Activated naive CD8-positive, alpha-beta T cell treated with anti-CD3 and anti-CD28 coated beads for 36 hours (primary cell): ENCODE measurements at regions not wholly inside any gene's neighbourhood (a gene's known extent, or its start where the extent isn't known, plus 50 kb on each side); places are given as distances from the start of the nearest gene placed in this dataset.

ENCODE experiments used
- DNase-seq: peaks from one replicate; pipeline ENCODE4 v3.0.0; 2021
- H3K27ac Mint-ChIP-seq: one replicate; pipeline ENCODE4 v1.8.0; 2022; ENCODE audit warnings: mild to moderate bottlenecking, moderate library complexity, mixed read lengths
- H3K27me3 Mint-ChIP-seq: one replicate; pipeline ENCODE4 v1.8.0; 2022; ENCODE audit warnings: mild to moderate bottlenecking, mixed read lengths
- H3K36me3 Mint-ChIP-seq: one replicate; pipeline ENCODE4 v1.8.0; 2021; ENCODE audit warnings: mild to moderate bottlenecking, mixed read lengths
- H3K4me1 Mint-ChIP-seq: one replicate; pipeline ENCODE4 v1.8.0; 2021; ENCODE audit warnings: mixed read lengths
- H3K4me3 Mint-ChIP-seq: one replicate; pipeline ENCODE4 v1.8.0; 2022; ENCODE audit warnings: mild to moderate bottlenecking, moderate library complexity, mixed read lengths
- H3K9me3 Mint-ChIP-seq: one replicate; pipeline ENCODE4 v1.8.0; 2022; ENCODE audit warnings: mixed read lengths

DNA sequence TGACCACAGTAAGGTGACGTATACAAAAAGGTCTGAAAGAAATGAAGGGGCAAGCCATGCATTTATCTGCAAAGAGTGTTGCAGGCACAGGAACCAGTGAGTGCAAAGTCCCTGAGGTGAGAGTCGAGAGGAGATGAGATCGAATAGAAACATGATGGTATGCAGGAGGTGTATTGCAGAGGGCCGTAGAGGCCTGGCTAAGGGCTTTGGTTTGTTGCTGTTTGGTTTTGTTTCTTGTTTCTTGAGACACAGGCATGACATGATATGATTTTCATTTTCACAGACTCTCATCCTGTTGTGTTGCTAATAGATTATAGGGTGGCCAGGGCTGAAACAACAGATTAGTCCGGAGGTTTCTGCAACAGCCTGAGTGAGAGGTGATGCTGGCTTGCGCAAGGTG lies 80.4 kb downstream of the HSPH1 start:
- Mint-ChIP-seq H3K4me3 (no peak overlapping the region), H3K27me3 (peaks cover 26% of the 10 kb centered on the region), H3K36me3 (no peaks in the 10 kb centered on the region), H3K9me3 (no peaks in the 10 kb centered on the region), H3K27ac (no peak overlapping the region), H3K4me1 (peaks cover 7% of the 10 kb centered on the region)
- no peak for DNase-seq

DNA sequence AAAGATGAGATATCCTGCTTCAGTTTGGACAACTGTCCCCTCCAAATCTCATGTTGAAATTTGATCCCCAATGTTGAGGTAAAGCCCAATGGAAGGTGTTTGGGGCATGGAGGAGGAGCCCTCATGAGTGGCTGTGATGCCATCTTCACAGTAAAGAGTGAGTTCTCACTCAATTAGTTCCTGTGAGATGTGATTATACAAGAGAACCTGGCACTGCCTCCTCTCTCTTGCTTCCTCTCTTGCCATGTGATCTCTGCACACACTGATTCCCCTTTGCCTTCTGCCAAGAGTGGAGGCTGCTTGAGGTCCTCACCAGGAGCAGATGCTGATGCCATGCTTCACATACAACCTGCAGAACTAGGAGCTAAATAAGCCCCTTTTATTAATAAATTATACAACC lies 86.9 kb downstream of the HSPH1 start:
- Mint-ChIP-seq H3K27me3 (peaks cover 12% of the 10 kb centered on the region), H3K36me3 (no peaks in the 10 kb centered on the region), H3K4me3 (no peak overlapping the region), H3K9me3 (no peaks in the 10 kb centered on the region), H3K27ac (no peak overlapping the region), H3K4me1 (peaks cover 18% of the 10 kb centered on the region)
- DNase-seq = no peak

DNA sequence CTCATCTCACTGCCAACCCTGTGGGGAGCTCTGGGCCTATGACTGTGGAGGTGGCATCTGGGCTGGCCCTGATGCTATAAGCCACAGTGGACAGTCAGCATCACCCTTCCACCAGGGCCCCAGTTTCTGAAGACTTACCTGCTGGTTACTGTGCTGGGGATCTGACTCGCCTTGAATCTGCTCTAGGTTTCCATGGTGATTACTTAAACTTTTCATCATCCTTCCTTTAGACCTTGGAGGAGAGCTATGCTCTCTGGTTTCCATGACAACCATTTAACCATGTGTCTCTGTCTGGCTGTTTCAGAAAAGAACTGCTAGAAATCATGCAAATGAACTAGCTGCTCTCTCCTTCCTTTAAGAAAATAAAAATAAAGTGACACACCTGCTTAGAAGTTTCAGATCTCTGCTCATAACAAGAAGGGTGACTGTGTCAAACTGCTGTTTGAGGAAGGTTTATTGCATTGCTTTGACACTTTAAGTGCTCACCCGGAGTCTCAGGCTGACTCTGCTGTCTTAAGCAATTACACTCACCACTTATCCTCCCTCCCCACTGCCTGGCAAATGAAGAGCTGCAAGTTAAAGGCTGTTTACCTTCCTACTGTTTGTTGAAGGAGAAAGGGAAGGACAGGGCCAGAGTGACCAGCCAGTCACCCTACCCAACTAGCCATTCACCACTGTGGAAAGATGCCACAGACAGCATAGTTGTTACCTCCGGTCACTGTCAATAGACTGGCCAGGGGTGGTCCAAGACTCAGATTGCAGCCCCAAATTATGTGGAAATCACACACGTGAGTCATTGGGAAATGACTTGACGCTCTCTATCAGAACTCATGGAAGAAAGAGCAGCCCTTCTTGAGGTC lies 87.6 kb downstream of the HSPH1 start:
- peak; percentile 43 for DNase-seq
- H3K4me3 Mint-ChIP-seq = no peak overlapping the region
- H3K4me1 Mint-ChIP-seq = peaks cover 18% of the 10 kb centered on the region
- no peaks in the 10 kb centered on the region for H3K9me3 Mint-ChIP-seq
- H3K27me3 Mint-ChIP-seq = peaks cover 12% of the 10 kb centered on the region
- H3K27ac Mint-ChIP-seq = no peak overlapping the region
- H3K36me3 Mint-ChIP-seq = no peaks in the 10 kb centered on the region

DNA sequence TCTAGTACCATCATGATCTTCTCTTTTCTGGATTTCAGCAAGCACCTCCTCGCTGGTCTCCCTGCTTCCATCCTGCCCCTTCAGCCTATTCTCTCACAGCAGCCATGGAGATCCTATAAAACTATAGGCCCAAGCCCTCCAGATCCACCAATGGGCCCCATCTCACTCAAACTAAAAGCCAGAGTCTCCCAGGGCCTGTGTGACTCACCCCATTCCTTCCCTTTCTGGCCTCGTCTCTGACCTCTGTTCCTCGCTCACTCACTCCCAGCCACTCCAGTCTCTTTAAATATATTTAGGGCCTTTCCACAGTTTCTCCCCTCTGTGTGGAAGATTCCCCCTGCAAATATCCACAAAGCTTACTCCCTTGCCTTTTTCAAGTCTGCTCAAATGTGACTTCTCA lies 89.7 kb downstream of the HSPH1 start:
- H3K4me3 Mint-ChIP-seq = no peak overlapping the region
- no peak for DNase-seq
- H3K27me3 Mint-ChIP-seq = peaks cover 12% of the 10 kb centered on the region
- no peak overlapping the region for H3K27ac Mint-ChIP-seq
- no peaks in the 10 kb centered on the region for H3K9me3 Mint-ChIP-seq
- peaks cover 20% of the 10 kb centered on the region for H3K4me1 Mint-ChIP-seq
- no peaks in the 10 kb centered on the region for H3K36me3 Mint-ChIP-seq

DNA sequence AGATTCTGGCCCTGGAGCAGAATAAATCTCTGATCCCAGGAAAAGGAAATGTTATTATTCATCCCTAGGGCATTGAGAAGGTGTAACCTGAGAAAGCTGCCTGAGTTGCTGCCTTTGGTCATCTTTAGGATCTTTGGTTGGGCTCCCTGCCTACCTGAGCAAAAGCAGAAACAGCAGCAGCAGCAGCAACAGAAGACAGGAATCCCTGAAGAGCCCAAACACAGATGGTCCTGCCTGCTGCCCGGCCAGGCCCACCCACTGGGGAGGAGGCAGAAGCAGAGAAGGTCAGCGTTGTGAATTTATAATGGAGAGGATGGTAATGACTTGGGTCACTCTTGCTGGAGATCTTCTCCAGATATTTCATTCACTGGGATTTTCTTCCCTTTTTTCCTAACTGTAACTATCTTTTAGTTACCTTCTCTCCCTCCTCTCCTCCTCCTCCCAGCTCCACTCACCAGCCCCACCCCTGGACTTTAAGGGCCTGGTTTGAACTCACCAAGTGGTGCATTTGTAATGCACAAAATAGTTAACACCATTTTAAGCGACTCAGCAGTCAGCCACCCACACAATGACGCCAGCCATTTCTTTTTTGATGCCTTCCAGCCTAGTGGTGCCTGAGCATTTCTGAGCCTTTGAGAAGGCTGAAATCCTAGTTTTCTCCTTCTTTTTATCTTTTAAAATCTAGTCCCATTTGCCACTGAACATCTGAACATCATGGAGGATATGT lies 91.7 kb downstream of the HSPH1 start:
- Mint-ChIP-seq H3K27me3 (no peaks in the 10 kb centered on the region), H3K27ac (no peak overlapping the region), H3K9me3 (no peaks in the 10 kb centered on the region), H3K4me1 (peaks cover 13% of the 10 kb centered on the region), H3K36me3 (no peaks in the 10 kb centered on the region), H3K4me3 (no peak overlapping the region)
- no peak for DNase-seq

DNA sequence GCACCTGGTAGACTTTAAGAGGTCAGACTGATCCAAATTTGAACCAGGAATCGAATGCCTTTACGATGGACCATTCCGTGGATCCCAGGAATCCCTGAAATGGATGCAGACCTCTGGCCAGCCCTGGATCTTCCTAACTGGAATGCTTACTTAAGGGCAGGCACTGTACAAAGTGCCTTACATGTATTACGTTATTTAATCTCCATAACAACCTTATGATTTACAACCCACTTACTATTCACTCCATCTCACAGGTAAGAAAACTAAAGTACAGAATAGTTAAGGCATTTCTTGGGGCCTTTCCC lies 93.6 kb downstream of the HSPH1 start:
- H3K4me1 Mint-ChIP-seq = peaks cover 3% of the 10 kb centered on the region
- H3K27me3 Mint-ChIP-seq = peaks cover 5% of the 10 kb centered on the region
- H3K9me3 Mint-ChIP-seq = peaks cover 2% of the 10 kb centered on the region

DNA sequence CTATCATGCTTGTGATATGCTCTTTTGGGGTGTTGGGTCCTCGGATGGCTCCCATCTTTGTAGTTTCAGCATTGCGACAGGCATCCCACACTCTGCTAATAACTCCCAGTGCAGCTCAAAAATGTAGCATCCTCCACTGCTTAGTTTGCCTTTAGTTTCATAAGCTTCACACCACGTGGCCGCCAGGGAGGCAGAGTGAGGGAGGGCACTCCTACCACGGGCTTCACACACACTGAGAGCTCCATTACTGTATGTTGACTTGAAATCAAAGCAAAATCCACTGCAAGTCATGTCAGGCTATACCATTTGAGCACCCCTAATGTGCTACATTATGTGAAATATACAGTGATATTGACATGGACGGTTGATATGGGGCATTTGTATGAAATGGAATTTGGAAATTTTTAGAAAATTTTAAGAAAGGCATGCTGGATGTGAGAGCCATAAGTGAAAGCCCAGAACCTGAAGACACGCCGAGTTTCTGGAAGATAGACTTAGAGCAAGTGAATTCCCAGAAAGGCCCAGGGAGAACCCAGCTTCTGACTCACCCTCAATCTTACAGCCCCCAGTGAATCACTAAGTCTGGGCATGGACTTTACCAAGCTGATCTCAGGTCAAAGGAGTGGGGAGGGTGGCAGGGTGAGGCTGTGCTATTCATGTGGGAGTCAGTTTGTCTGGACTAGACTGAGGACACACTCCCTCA lies 94.1 kb downstream of the HSPH1 start:
- Mint-ChIP-seq H3K27ac (no peak overlapping the region), H3K4me3 (no peak overlapping the region), H3K4me1 (peaks cover 3% of the 10 kb centered on the region), H3K36me3 (peaks cover 2% of the 10 kb centered on the region), H3K9me3 (peaks cover 2% of the 10 kb centered on the region), H3K27me3 (peaks cover 5% of the 10 kb centered on the region)
- DNase-seq = no peak

More for the DNA sequence above, 93.6 kb downstream of the HSPH1 start:
- no peak overlapping the region for H3K27ac Mint-ChIP-seq
- no peak overlapping the region for H3K4me3 Mint-ChIP-seq
- peaks cover 2% of the 10 kb centered on the region for H3K36me3 Mint-ChIP-seq
- DNase-seq = no peak

DNA sequence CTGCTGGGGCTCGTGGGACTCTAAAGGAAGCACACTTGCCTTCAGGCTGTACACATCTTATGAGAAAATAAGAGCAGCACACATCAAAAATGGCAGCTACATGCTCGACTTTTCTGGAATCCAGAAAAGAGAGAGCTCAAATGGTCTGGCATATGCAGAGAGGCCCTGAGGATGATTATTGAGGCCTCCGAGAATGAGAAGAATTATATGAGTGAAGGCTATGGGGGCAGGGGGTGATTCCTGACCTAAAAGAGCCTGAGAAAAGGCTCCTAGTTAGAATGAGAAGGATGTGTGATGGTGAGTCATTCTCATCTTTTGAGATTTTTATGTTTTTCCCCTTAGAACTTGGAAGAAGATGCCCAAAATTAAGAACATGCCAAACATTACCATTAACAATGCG lies 97.1 kb downstream of the HSPH1 start:
- DNase-seq = no peak
- Mint-ChIP-seq H3K27ac (no peak overlapping the region), H3K9me3 (peaks cover 2% of the 10 kb centered on the region), H3K4me1 (peaks cover 3% of the 10 kb centered on the region), H3K4me3 (no peak overlapping the region), H3K36me3 (peaks cover 2% of the 10 kb centered on the region), H3K27me3 (peaks cover 14% of the 10 kb centered on the region)

DNA sequence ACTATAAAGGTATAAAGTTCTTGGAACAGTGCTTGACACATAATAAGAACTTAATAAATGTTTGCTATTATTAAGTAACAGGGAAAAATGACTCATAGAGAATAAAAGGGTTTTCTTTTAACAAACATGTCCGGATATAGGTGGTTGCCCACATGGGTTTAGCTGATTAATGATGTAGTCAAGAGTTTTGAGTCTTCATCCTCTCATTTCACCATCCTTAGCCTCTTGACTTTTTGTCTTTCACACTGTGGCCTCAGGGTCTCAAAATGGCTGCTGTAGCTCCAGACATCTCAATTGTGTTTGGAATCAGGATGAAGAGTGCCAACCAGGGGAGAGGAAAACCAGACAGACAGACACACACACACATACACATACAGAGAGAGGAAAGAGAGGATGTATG lies 97.9 kb downstream of the HSPH1 start:
- Mint-ChIP-seq H3K9me3 (peaks cover 2% of the 10 kb centered on the region), H3K4me1 (peaks cover 3% of the 10 kb centered on the region), H3K36me3 (peaks cover 2% of the 10 kb centered on the region), H3K27ac (no peak overlapping the region), H3K27me3 (peaks cover 14% of the 10 kb centered on the region), H3K4me3 (no peak overlapping the region)
- no peak for DNase-seq

DNA sequence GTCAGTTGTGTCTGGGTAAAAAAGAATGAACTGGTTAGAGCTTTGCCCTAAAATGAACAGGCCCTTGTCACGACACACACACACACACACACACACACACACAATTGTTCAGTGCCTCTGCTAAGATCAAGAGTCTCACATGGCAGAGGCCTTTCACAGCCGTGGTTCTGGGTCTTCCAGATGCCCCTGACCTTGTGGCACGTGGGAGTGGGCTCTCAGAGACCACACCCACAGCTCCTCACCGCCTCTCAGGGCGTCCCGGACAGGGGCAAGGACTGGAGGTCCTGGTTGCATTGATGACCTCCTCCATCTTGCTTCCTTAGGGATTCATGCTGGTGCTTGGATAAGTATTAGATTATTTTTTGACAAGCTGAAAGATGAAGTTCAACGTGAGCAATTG lies 101.0 kb downstream of the HSPH1 start:
- no peak overlapping the region for H3K27ac Mint-ChIP-seq
- H3K4me3 Mint-ChIP-seq = no peak overlapping the region
- peaks cover 14% of the 10 kb centered on the region for H3K27me3 Mint-ChIP-seq
- H3K9me3 Mint-ChIP-seq = peaks cover 2% of the 10 kb centered on the region
- H3K36me3 Mint-ChIP-seq = peaks cover 2% of the 10 kb centered on the region
- no peak for DNase-seq
- no peaks in the 10 kb centered on the region for H3K4me1 Mint-ChIP-seq

DNA sequence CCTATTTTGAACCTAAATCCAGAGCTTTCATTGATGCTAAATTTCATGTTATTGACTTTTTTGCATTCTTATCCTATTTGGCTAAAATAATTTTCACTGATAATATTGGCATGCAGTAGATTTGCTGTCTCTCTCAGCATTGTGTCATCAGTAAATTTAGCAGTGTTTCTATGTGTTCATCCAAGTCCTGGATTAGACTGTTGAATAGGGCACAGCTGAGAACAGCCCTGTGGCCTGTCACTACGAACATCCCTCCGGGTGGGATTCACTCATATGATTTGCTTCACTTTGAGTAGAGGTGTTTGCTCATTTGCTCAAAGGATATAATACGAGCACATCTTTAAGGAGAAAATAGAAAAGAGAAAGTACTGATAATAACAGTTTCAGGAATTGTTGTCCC lies 101.5 kb downstream of the HSPH1 start:
- Mint-ChIP-seq H3K9me3 (peaks cover 2% of the 10 kb centered on the region), H3K36me3 (peaks cover 2% of the 10 kb centered on the region), H3K4me1 (no peaks in the 10 kb centered on the region), H3K27ac (no peak overlapping the region), H3K4me3 (no peak overlapping the region), H3K27me3 (peaks cover 14% of the 10 kb centered on the region)
- no peak for DNase-seq

DNA sequence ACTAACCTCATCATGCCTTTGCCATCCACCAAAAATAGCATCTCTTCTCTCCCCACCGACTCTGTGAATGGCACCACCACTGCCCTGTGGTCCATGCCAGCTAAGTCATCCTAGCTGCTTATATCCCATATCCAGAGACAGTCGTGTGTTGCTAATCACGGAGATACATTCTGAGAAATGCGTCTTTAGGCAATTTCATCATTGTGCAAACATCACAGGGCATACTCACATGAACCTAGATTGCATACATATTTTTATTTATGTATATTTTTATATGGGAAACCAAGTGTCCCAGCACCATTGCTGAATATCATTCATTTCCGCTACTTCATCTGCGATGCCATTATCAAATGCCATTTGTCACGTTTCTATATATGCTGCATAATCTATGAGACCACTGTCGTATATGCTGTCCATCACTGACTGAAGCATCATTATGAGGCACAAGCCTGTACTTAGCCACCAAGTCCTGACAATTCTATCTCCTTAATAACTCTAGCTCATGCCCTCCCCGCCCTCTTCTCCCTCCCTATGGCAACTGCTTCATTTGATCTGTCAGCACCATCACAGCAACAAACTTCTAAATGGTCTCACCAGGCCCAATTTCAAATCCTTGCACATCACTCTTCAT lies 104.2 kb downstream of the HSPH1 start:
- Mint-ChIP-seq H3K27ac (no peak overlapping the region), H3K36me3 (no peaks in the 10 kb centered on the region), H3K27me3 (peaks cover 9% of the 10 kb centered on the region), H3K4me1 (no peaks in the 10 kb centered on the region), H3K9me3 (no peaks in the 10 kb centered on the region), H3K4me3 (no peak overlapping the region)
- DNase-seq = no peak

DNA sequence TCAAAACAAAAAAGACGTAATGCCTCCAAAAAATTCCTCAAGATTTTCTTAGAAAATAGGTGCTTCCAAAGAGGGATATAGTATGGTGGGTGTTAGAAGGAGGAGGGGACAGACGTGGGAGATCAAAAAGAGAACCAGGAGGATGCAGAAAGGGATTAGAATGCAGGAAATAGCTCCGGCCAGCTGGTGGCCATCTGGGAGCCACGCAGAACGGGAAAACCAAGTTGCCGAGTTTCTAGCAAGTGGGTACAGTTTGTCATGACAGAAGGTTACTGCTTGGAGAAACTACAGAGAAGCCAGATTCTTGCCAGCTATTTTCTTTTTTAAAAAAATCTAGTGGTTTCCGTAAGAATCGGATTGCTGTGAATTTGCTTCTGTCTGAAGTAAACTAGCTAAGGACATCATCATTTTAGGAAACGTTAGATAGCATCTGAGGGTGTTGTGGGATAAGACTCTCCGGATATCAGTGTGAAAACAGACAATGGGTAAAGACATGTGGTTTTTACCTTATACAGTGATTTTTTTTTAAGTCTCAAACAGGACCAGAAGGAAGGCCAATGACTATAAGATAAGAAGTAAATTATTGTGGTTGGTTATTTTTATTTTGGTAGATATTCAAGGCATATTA lies 104.9 kb downstream of the HSPH1 start:
- Mint-ChIP-seq H3K36me3 (no peaks in the 10 kb centered on the region), H3K4me1 (no peaks in the 10 kb centered on the region), H3K27ac (no peak overlapping the region), H3K4me3 (no peak overlapping the region), H3K27me3 (peaks cover 7% of the 10 kb centered on the region), H3K9me3 (no peaks in the 10 kb centered on the region)
- no peak for DNase-seq

DNA sequence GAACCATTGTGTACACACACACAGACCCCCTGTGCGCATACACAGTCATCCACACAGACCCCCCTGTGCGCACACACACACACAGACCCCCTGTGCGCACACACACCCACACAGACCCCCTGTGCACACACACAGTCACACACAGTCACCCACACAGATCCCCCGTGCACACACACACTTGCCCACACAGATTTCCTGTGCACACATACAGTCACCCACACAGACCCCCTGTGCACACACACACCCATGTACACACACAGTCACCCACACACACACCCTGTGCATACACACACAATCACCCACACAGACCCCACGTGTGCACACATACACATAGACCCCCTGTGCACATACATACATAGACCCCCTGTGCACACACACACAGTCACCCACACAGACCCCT lies 106.1 kb downstream of the HSPH1 start:
- Mint-ChIP-seq H3K4me3 (no peak overlapping the region), H3K4me1 (no peaks in the 10 kb centered on the region), H3K36me3 (no peaks in the 10 kb centered on the region), H3K27ac (no peak overlapping the region), H3K27me3 (peaks cover 11% of the 10 kb centered on the region), H3K9me3 (no peaks in the 10 kb centered on the region)
- DNase-seq = no peak

DNA sequence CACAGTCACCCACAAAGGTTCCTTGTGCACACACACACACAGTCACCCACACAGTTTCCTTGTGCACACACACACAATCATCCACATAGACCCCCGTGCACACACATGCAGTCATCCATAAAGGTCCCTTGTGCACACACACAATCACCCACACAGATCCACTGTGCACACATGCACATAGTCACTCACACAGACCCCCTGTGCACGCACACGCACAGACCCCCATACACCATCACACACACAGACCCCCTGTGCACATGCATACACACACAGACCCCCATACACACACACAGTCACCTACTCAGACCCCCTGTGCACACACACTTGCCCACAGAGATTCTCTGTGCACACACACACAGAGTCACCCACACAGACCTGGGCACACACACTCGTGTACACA lies 107.1 kb downstream of the HSPH1 start:
- no peak for DNase-seq
- no peak overlapping the region for H3K4me3 Mint-ChIP-seq
- H3K4me1 Mint-ChIP-seq = no peaks in the 10 kb centered on the region
- no peak overlapping the region for H3K27ac Mint-ChIP-seq
- H3K9me3 Mint-ChIP-seq = no peaks in the 10 kb centered on the region
- H3K36me3 Mint-ChIP-seq = no peaks in the 10 kb centered on the region
- H3K27me3 Mint-ChIP-seq = peaks cover 13% of the 10 kb centered on the region
